ENCODE measurements at regions not wholly inside any gene's neighbourhood (a gene's known extent, or its start where the extent isn't known, plus 50 kb on each side); places are given as distances from the start of the nearest gene placed in this dataset.

DNA sequence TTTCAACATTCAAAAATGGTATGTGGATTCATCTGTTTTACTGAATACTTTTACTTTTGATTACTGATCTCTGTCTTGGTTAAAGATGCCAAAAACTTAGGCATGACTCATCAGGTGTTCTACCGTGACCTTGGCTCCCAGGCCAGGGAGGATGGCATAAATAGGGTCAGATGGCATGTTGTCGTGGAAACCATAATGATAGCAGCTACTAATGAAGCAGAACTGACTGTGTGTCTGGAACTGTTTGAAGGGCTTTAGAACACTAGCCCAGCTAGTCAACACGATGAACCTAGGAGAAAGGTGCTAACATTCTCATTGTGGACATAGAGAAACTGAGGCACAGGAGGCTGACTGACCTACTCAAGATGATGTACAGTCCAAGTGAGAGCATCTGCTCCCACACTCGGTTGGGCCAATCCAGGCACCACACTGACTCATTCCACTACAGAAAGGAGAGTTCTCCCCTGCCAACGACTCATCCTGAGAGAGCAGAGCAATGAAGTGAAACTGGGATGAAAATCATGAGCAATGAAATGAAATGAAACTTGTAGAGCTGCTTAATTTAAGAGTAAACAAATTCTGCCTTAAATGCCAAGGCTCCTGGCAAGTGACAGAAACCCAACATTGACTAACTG lies 116.0 kb downstream of the TENT4A start:
- TF ChIP-seq, protein P1, sequence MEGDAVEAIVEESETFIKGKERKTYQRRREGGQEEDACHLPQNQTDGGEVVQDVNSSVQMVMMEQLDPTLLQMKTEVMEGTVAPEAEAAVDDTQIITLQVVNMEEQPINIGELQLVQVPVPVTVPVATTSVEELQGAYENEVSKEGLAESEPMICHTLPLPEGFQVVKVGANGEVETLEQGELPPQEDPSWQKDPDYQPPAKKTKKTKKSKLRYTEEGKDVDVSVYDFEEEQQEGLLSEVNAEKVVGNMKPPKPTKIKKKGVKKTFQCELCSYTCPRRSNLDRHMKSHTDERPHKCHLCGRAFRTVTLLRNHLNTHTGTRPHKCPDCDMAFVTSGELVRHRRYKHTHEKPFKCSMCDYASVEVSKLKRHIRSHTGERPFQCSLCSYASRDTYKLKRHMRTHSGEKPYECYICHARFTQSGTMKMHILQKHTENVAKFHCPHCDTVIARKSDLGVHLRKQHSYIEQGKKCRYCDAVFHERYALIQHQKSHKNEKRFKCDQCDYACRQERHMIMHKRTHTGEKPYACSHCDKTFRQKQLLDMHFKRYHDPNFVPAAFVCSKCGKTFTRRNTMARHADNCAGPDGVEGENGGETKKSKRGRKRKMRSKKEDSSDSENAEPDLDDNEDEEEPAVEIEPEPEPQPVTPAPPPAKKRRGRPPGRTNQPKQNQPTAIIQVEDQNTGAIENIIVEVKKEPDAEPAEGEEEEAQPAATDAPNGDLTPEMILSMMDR (IDR thresholded peaks at IDR 0.05): no peak
- TF ChIP-seq POLR2A (IDR thresholded peaks at IDR 0.05) (no peak), POLR2AphosphoS5 (IDR thresholded peaks at IDR 0.05) (no peak), EP300 (IDR thresholded peaks at IDR 0.05) (no peak)

Data from suprapubic skin (tissue), 4 donors.